ENCODE measurements at regions not wholly inside any gene's neighbourhood (a gene's known extent, or its start where the extent isn't known, plus 50 kb on each side); places are given as distances from the start of the nearest gene placed in this dataset.

DNA sequence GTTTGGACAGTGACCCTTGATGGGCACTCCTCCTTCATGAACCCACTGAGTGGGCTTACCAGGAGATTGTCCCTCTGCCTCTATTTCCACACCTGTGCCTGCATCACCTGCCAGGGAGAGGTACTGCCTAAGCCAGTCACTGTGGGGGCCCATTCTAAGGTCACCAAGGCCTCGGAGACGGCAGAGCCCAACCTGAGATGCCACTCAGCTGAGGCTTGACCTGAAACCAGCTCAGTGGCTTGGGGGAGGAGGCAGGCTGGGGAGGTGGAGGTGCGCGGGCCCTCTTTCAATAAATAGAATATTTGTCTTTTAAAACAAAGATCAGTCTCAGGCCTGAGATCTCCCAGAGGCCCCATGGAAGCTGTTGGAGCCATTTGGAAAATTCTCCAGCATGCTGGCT lies 84.5 kb downstream of the DHCR7 start:
- Histone ChIP-seq H3K79me2 (ENCODE audit: insufficient read depth, low read length) (no peaks in the 10 kb centered on the region), H4K91ac (ENCODE audit: insufficient read length, low read depth, low read length) (no peak overlapping the region), H3K4ac (ENCODE audit: low read depth, low read length) (no peak overlapping the region), H3K18ac (ENCODE audit: insufficient read length, low read depth, low read length) (no peak overlapping the region), H4K8ac (replicated peaks; ENCODE audit: insufficient read length, low read depth, low read length) (no peak overlapping the region), H3K9me3 (ENCODE audit: control insufficient read depth, low read depth, low read length) (no peaks in the 10 kb centered on the region), H2AK5ac (ENCODE audit: insufficient read length, low read length) (no peak overlapping the region), H2AFZ (ENCODE audit: low read length) (no peak overlapping the region), H3K4me2 (ENCODE audit: insufficient read depth, insufficient read length, low read length) (no peak overlapping the region), H3K27ac (ENCODE audit: insufficient read length, low read depth, low read length) (no peak overlapping the region), H3K14ac (ENCODE audit: insufficient read depth, low read length) (no peak overlapping the region; the same call in 1 of the 2 replicates), H3K4me1 (ENCODE audit: insufficient read depth, low read length) (no peaks in the 10 kb centered on the region), H2BK12ac (ENCODE audit: insufficient read length, low read depth, low read length) (no peak overlapping the region), H2BK15ac (ENCODE audit: low read depth, low read length) (no peak overlapping the region), H3K56ac (ENCODE audit: insufficient read length, low read depth, low read length) (no peak overlapping the region), H3T11ph (ENCODE audit: low read length) (no peak overlapping the region), H2BK120ac (ENCODE audit: low read depth, low read length, poor library complexity, severe bottlenecking) (no peak overlapping the region), H4K5ac (ENCODE audit: insufficient read length, low read depth, low read length) (no peak overlapping the region), H4K20me1 (ENCODE audit: control insufficient read depth, insufficient read depth, insufficient read length) (no peaks in the 10 kb centered on the region), H3K9ac (ENCODE audit: extremely low read depth, insufficient read length, low read length) (no peak overlapping the region), H3K23ac (ENCODE audit: insufficient read length, low read depth, low read length) (no peak overlapping the region), H2BK20ac (ENCODE audit: low read depth, low read length, poor library complexity, severe bottlenecking) (no peak overlapping the region), H3K23me2 (ENCODE audit: insufficient read length, low read depth, low read length, poor library complexity, severe bottlenecking) (no peaks in the 10 kb centered on the region), H3K27me3 (ENCODE audit: insufficient read depth, low read length) (no peaks in the 10 kb centered on the region; the same call in 1 of the 2 replicates), H3K79me1 (ENCODE audit: insufficient read depth, low read depth, low read length, poor library complexity, severe bottlenecking) (no peaks in the 10 kb centered on the region), H2BK5ac (ENCODE audit: insufficient read length, low read length) (no peak overlapping the region)
- Mint-ChIP-seq H3K4me1 (no peaks in the 10 kb centered on the region), H3K4me3 (no peak overlapping the region), H3K9me3 (peaks cover 0 to 2% of the 10 kb centered on the region in 2 experiments; a peak in 1 of 5 replicates), H3K36me3 (ENCODE audit: insufficient read depth in 1 of 3, low read depth in 3 of 3) (no peaks in the 10 kb centered on the region), H3K27ac (no peak overlapping the region), H3K27me3 (ENCODE audit: low read depth) (peaks cover 13% of the 10 kb centered on the region)
- TF ChIP-seq CTCF (conservative IDR thresholded peaks at IDR 0.05), result no peak
- no CpG with 5 or more reads among the region's 4 CpGs for WGBS (ENCODE audit: extremely low coverage, insufficient read length, low lambda C conversion rate)
- DNase-seq, result no peak

Data from H9 (cell line).